Dedifferentiated amniotic fluid mesenchymal stem cell (primary cell): ENCODE measurements at regions not wholly inside any gene's neighbourhood (a gene's known extent, or its start where the extent isn't known, plus 50 kb on each side); places are given as distances from the start of the nearest gene placed in this dataset.

Experiments used
- DNase-seq: peaks from one replicate; pipeline ENCODE4 v3.0.0-alpha.2; 2016; ENCODE audit errors: extremely low spot score

GRCh38 chr9:105146677-105147076 lies 97.8 kb upstream of the SLC44A1 start:
- DNase-seq, result no peak

- no peak for DNase-seq
Measured at GRCh38 chr9:105147110-105147871, 97.2 kb upstream of the SLC44A1 start.

- DNase-seq, result no peak
Measured at GRCh38 chr9:105148328-105149006, 96.0 kb upstream of the SLC44A1 start.

GRCh38 chr9:105150991-105151685 lies 93.3 kb upstream of the SLC44A1 start:
- no peak for DNase-seq

GRCh38 chr9:105151686-105151995 lies 92.8 kb upstream of the SLC44A1 start:
- no peak for DNase-seq

- DNase-seq, result no peak
Measured at GRCh38 chr9:105154723-105155191, 89.7 kb upstream of the SLC44A1 start.

GRCh38 chr9:105157171-105157583 lies 87.3 kb upstream of the SLC44A1 start:
- DNase-seq, result peak; percentile 84

- no peak for DNase-seq
Measured at GRCh38 chr9:105158020-105158419, 86.4 kb upstream of the SLC44A1 start.

GRCh38 chr9:105158898-105159297 lies 85.6 kb upstream of the SLC44A1 start:
- no peak for DNase-seq

GRCh38 chr9:105168870-105169319 lies 75.6 kb upstream of the SLC44A1 start:
- DNase-seq, result peak; percentile 51

- no peak for DNase-seq
Measured at GRCh38 chr9:105171076-105171475, 73.4 kb upstream of the SLC44A1 start.

- DNase-seq, result no peak
Measured at GRCh38 chr9:105171589-105171988, 72.9 kb upstream of the SLC44A1 start.

- no peak for DNase-seq
Measured at GRCh38 chr9:105172436-105172835, 72.0 kb upstream of the SLC44A1 start.

GRCh38 chr9:105173306-105173705 lies 71.1 kb upstream of the SLC44A1 start:
- DNase-seq, result no peak

GRCh38 chr9:105173826-105174225 lies 70.6 kb upstream of the SLC44A1 start:
- no peak for DNase-seq

GRCh38 chr9:105176194-105176593 lies 68.3 kb upstream of the SLC44A1 start:
- DNase-seq, result no peak

GRCh38 chr9:105178076-105178475 lies 66.4 kb upstream of the SLC44A1 start:
- DNase-seq, result no peak

GRCh38 chr9:105187781-105188180 lies 56.7 kb upstream of the SLC44A1 start:
- DNase-seq, result peak; percentile 80

GRCh38 chr9:105188746-105189145 lies 55.7 kb upstream of the SLC44A1 start:
- DNase-seq, result no peak

GRCh38 chr9:105191508-105192121 lies 52.8 kb upstream of the SLC44A1 start:
- no peak for DNase-seq

- no peak for DNase-seq
Measured at GRCh38 chr9:105193560-105193959, 50.9 kb upstream of the SLC44A1 start.

GRCh38 chr9:105194234-105194633 lies 50.2 kb upstream of the SLC44A1 start:
- no peak for DNase-seq
